Iris pigment epithelial cell (primary cell): ENCODE measurements at regions not wholly inside any gene's neighbourhood (a gene's known extent, or its start where the extent isn't known, plus 50 kb on each side); places are given as distances from the start of the nearest gene placed in this dataset.
"Not testable (repeated sequence)": the region's sequence is repeated elsewhere in the genome, so short reads cannot be mapped to it uniquely, and the experiment has no call there.

Experiments
- DNase-seq: peaks from one replicate; pipeline ENCODE4 v3.0.0-alpha.2; 2011; ENCODE audit warnings: low read depth

DNA sequence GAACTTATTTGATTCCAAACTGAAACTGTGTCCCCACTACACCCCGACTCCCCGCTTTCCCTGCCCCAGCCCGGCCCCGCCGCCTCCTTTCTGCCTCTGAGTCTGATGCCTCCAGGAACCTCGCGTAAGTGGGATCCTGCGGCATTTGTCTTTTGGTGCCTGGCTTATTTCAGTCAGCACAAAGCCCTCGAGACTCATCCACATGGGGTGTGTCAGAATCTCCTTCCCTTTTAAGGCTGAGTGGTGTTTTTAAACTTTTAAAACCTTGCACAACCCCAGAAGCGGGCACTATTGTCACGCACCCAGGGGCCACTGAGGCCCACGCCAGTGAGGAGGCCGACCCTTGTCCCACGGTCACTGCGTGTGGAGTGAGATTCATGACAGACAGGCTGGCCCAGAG lies 206.9 kb downstream of the NPIPB11 start:
- not testable (repeated sequence) for DNase-seq

DNA sequence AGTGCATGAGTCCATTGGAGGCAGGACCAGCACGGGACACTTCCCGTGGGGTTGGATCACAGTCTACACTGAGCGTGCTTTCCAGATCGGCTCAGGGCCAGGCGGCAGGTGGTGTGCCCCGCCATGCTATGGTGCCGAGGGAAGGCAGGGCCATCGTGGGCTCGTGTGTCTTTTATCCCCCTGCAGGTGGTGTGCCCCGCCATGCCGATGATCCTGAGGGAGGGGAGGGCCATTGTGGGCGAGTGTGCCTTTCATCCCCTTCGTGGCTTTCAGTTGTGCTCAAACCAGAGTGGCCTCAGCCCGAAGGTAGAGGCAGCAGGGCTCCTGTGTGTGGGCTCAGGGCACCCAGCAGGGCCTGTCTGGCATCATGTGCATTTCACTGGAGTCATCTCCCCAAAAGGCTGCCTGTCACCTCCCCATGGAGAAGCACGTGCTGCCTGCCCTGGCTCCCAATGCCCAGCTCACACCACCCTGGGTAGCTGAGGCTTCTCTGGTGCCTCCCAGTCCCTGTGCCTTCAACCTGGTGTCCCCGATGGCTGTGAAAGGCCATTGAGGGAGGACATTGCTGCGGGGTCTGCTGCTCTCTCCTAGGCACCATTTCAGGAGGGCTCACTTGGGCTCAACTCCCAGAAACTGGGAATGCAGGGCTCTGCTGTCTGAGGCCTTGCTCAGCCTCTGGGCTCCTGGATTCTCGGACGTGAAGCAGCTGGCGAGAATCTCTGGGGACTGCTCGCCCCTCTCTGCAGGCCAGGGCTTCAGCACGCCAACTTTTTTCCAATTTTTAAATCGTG lies 207.6 kb downstream of the NPIPB11 start:
- no peak for DNase-seq

DNA sequence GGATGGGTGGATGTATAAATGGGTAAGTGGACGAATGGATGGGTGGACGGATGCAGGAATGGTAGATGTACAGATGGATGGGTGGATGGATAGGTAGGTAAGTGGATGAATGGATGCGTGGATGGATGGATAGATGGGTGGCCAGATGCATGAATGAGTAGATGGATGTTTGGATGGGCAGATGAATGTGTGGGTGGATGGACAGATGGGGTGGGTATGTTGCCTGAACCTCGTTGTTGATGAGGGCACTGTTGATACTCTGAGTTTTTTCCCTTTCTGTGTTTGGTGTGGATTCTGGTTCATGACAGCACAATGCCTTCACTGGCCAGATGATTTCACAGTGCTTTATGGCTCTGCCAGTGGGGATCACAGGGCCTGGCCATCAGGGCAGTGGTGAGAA lies 208.3 kb downstream of the NPIPB11 start:
- no peak for DNase-seq

DNA sequence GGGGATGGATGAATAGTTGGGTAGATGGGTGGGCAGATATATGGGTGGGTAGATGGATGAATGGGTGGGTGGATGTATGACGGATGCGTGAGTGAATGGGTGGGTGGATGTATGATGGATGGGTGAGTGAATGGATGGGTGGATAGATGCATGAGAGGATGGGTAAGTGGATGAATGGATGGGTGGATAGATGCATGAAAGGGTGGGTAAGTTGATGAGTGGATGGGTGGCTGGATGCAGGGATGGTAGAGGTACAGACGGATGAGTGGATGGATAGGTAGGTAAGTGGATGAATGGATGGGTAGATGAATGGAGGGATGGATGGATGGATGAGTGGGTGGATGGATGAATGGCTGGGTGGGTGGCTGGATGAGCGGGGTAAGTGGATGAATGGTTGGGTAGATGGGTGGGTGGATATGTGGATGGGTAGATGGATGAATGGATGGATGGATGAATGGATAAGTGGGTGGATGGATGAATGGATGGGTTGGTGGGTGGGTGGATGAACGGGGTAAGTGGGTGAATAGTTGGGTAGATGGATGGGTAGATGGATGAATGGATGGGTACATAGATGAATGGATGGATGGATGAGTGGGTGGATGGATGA lies 208.9 kb downstream of the NPIPB11 start:
- not testable (repeated sequence) for DNase-seq

DNA sequence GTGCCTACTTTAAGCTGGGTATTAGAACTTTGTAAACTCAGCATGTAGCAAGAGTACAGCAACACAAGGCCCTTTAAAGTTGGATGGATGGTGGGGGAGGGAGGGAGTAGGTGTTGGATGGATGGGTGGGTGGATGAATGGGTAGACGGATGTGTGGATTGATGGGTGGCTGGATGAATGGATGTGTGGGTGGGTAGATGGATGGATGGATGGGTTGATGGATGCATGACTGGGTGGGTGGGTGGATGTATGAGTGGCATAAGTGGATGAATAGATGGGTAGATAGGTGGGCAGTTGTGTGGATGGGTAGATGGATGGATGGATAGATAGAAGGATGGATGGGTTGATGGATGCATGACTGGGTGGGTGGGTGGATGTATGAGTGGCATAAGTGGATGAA lies 209.8 kb downstream of the NPIPB11 start:
- not testable (repeated sequence) for DNase-seq

DNA sequence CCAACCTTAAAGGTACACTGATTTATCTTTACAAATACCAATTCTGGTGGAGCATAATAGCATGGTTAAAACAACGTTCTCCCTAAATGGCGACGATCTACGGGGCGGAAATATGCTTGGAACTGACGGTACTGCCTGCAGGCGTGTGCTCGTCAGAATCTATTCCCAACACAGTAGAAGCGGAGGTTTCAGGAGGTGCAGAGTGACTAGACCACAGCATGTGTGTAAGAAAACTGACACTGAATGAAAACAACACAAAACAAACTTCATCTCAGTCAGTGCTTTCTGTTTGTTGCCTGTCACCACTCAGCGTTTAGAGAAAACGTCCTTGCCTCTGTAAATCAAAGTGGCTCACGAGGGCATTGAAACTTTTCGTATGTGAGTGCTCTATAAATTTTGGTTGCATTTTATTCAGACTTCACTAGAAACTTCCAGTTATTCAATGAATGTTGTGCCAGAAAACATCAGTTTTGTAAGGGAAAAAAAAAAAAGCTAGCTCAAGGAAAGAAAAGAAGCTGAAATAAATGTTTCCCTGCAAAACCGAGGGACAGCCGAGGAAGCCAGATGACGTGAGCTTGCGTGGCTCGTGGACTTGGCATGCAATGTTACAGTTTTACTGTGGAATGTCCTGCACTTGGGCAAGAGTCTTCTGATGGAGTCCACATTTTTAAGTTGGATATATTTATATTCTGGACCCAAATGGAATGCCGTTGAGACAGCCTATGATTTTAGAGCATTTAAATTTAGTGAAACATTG lies 210.4 kb downstream of the LAT start:
- peak; percentile 69 for DNase-seq

DNA sequence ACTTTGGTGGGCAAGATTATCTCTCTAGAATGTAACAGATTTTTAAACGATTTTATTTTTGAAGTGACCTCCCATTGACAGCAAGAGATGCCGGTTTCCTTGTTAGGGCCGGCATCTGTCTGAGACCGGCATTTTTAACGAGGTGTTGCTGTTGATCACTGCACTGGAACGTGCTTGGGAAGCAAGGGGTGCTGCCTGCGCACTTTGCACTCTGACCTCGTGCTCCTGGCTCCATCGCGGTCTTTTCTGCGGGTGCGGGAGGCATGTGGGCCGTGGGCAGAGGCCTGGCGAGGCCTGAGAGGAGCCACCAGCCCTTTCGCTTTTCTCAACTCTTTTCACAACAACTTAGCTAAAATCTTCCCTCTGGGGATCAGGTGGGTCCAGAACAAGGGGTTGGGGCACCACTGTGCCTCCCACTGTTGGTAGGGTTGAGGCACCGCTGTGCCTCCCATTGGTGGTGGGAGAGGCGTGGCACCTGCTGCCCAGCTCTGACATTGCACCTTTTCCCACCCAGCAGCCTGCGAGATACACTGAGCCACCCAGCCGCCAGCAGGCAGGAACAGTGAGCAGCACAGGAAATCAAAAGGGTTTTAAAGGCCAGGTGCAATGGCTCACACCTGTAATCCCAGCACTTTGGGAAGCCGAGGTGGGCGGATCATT lies 209.5 kb downstream of the LAT start:
- DNase-seq: not testable (repeated sequence)

DNA sequence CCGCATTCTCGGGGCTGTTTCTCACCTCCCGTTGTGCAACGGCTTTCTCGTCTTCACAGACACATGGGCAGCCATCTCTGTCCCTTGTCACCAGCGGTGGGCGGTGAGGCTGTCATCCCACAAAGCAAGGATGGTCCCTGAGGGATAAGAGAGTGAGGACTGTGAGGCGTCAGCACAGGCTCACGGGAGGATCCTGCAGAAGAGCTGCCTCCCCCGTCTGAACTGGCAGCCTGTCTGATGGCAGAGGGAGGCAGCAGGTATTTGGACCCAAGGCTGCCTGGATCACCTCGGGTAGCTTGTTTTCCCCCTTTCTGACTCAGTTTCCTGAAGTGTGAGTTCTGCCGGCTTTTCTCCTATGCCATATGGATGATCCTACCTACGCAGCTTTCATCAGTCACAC lies 208.8 kb downstream of the LAT start:
- DNase-seq: not testable (repeated sequence)

DNA sequence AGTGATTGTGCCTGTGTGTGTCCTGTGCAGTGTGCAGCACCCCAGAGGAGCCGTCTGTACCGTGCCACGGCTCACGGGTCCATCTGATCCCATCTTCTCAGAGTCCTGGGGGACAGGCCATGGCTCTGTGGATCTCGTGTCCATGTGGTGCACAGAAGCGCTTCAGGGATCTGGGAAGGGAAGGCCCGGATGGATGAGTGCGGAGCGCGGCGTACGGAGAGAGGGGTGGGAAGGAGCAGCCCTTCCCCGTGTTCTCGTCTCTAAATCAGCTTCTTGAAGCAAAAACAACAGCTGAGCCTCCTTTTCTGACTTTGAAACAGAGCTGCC lies 208.4 kb downstream of the LAT start:
- not testable (repeated sequence) for DNase-seq

DNA sequence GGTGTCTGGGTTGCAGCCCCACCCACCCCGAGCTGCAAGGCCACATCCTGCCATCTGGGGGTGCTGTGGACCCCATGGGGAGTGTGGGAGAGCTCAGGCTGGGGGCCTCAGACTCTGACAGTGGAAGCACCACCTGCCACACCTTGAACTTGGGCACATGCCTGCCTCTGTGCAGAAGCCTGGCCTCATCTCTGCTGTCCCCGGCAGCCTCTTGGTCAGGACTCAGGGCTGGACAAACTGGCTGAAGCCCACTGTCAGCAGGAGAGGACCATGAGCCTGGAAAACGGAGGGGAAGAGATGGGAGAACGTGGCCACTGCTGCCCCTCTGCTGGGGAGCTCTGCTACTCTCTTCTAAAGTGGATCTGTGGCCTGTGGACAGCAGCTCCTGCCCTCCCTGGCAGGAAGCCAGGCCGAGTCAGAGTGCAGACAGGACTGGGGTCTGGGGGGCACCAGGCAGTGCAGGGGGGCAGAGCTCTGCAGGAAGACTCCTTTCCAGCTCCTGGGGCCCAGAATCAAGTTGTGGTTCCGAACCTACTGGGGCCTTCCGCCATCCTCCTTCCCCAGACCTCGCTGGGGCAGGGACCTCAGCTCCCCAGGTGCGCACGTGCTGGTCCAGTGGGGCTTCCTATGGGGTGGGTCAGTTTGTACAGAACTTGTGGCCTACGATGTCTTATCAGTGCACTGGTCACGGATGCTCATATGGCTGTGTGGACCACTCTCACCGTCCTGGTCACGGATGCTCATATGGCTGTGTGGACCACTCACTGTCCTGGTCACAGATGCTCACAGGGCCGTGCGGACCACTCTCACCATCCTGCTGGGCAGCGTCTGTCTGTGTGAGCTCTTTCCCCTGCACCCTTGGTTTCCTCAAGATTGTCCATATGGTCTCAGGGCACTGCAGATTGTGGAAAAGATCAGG lies 207.7 kb downstream of the LAT start:
- DNase-seq: no peak

DNA sequence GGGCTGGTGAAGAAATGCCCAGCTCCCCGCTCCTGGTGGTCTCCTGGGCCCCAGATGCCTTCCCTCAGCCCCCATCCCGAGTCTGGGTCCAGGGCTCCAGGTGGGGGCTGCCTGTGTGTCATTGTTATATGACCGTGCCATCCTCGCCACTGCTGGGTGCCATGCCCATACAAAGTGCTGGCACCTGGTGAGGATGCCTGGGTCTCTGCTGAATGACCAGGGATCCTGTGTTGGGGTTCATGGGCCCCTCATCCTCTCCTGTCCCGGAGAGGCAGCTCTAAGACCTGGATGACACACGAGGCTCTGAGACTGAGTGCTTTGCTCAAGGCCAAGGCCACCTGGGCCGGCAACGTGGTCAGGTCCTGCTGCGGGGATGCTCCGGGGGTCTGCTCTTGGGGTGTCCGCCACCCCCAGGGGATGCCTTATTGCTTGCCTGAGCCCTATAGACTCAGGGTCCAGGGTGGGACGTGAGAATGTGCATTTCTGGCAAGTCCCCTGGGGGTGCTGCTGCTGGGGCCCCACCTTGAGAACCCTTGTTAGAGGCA lies 206.9 kb downstream of the LAT start:
- DNase-seq: not testable (repeated sequence)

DNA sequence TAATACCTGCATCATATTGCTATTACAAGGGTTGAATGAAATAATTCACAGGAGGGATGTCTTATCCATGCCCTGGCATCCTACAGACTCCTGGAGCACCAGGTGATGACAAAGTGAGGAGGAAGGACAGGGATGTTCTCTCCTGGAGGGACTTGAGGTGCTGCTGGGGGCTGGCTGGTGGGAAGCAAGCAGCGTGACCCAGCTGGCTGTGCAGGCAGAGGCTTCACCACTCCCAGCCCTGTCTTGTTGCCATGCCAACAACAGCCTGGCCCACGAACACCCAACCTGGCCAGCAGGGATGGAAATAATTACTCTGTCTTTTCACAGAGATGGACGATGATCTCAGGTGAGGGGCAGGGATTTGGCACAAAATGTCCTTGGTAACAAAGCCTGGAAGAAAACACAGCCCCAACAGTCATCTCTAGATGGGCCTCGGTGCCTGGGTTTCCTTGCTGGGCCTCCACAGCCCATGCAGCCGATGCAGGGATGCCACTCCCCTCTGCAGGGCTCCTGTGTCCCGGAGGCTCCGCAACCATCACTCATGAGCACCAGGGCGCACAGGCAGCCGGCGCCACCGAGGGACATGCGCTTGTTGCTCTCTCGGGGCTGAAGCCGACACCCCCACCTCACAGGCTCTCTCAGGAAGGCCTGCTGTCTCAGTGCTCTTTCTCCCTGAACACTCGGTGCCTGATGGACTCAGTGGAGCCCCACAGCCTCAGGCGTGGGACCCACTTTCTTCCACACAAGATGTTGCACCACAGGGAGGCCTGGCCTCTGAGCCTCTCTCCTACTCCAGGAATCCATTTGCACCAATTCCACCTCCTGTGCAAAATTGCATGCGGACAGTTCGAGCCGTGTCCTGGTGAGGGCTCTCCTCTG lies 205.9 kb downstream of the LAT start:
- DNase-seq: not testable (repeated sequence)

DNA sequence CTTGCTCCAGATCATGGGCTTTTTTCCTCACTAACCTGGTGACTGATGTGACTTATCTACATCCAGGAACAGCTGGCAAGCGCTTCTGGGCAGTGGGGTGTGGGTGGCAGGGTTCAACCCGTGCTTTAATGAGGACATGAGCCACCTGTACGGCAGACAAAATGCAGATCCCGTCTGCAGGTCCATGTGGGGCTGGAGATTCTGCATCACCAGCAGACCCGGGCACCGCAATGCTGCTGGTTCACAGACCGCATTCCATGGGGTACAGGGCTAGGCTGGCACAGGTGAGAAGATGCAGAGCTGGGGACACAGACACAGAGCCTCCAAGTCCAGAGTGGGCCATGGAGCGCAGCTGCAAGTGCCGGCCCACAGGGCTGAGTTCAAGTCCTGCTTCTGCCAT lies 204.0 kb downstream of the LAT start:
- DNase-seq: not testable (repeated sequence)

DNA sequence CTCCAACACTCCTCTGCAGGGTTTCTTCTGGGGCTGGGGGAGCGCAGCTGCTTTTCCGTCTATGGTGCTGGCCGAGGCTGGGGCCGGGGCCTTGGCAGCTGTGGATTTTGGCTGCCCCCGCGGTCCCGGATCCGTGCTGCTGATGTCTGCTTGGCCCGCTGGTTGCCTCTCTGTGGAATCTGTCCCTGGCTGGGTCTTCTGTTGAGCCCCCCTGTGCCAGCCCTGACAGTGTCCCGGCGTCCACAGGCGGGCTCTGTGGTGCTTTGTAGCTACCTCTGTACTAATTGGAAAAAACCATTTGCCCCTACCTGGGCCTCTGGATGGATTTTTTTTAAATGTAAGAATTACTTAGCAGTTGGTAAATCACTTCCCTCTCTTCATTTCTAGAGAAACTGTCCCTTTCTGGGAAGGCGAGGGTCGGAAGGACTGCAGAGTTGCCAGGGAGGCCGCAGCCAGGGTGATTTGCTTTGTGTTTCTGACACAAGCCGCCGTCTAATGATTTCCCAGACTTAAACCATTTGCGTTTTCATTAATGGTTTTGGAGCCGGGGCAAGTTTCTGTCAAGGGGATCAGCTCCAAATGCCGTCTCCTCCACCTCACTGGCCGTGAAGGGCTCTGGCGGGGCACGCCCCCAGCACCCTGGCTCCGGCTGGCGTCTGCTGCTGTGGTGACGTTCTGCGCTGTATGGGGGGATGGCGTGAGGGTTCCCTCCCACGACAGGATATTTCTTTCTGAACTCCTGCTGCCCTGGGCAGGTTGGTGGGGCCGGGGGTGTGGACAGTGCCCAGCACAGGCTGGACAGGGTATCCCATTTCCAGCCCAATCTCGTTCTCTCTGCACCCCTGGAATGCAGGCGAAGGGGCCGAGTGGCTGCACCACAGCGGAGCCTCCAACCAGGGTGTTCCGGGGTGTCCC lies 201.7 kb downstream of the LAT start:
- not testable (repeated sequence) for DNase-seq

DNA sequence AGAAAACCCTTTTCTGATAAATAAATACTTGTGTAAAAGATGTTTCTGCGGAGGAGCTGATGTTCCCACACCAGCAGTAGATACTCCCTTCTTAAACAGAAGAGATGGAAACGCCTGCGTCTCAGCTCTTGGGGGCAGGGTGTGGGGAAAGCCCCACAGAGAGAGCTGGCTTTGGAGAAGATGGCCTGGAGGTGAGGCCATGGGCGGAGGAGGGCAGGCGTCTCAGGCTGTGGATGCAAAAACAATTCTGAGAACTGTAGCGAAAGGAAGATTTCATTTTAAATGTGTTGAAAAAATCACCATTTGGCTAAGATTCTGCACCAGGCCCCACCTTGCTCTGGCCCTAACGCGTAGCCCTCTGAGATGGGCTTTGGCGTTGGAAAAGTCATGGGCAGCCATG lies 201.0 kb downstream of the LAT start:
- not testable (repeated sequence) for DNase-seq

DNA sequence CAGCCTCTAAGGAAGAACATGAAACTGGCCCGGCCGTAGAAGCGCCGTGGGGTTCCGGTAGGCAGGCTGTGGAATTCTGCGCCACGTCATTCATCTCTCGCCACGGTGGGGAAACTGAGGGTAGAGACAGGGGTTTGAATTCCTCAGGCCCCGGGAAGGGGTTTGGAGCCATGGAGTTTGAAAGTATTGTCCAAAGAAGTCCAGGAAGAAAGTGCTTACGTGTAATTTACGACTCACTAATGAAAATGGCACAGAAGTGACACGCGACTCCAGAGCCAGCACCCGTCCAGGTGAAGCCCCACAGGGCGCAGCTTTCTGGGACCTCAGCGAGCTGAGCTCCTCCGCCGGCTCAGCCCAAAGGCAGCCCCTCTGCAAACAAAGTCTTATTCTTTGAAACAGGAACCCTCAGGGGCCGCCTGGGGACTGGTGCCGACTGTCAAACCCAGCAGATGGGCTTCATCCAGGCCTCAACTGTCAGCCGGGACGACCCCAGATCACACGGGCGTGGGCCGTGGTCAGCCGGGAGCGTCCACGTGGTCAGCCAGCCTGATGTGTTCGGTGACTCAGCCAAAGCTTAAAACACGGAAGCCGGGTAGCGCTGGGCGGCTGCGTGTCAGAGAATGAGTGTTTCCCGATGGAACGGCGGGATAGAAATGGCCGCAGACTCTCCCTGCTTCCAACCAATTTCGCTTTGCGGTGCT lies 200.0 kb downstream of the LAT start:
- DNase-seq: not testable (repeated sequence)

DNA sequence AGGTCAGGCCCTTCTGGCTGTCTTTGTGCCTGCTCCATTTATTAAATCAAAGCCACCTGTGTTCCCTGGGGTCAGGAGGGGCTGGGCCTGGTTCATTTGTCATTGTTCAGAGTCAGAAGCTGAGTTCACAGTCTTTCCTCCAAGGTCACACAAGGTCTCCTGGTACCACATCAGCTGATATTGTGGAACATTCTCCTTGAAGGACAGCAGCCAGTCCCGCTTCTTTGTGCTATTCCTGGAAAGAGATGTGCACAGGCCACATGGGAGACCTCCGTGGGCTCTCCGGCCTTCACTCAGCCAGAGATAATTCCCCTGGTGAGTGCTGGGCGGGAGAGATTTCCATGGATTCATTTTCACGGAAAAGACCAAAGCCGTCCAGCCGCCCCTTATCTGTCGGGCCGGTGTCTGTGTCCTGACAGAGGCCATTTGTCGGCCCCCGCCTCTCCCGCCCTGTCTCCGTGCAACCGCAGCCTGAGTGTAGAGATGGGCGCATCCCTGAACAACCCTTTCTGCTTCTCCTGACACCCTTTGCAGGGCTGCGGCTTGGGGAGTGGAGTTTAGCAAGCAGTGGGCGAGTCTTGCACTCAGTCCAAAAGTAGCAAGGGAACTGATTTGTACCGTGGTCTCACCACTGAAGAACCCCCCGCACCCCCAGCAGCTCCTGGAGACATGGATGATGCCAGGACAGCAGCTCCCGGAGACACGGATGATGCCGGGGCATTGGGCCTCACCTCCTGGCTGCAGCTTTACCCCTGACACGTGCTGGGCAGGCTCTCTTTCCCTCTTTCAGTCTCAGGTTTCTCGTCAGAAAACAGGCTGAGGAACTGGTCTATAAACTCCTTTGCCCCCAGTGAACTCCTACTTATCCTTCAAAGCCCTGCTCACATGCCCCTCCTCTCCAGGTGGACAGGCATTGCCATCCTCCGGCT lies 198.4 kb downstream of the LAT start:
- DNase-seq: not testable (repeated sequence)
